NB4 (cell line): ENCODE measurements at regions not wholly inside any gene's neighbourhood (a gene's known extent, or its start where the extent isn't known, plus 50 kb on each side); places are given as distances from the start of the nearest gene placed in this dataset.

Experiments used
- DNase-seq: peaks from one replicate; pipeline ENCODE4 v3.0.0; 2010; ENCODE audit warnings: low read depth
- H3K4me3 ChIP-seq: one replicate; pipeline ENCODE4 v1.5.1; 2011; ENCODE audit warnings: mild to moderate bottlenecking, low read depth, low read length, moderate library complexity
- CTCF ChIP-seq: IDR thresholded peaks from one replicate; pipeline ENCODE4 v1.5.1; 2012; ENCODE audit warnings: low read depth, low read length
- MAX ChIP-seq: IDR thresholded peaks from 2 replicates; pipeline ENCODE4 v1.6.1; 2011; ENCODE audit warnings: low read depth, low read length
- MYC ChIP-seq: IDR thresholded peaks from 2 replicates; pipeline ENCODE4 v1.6.1; 2011; ENCODE audit warnings: low read depth, low read length
- POLR2A ChIP-seq: IDR thresholded peaks from 2 replicates; pipeline ENCODE4 v1.6.1; 2011; ENCODE audit warnings: mild to moderate bottlenecking; ENCODE audit not compliant: insufficient read length; ENCODE audit errors: extremely low read depth

- TF ChIP-seq MAX: no peak
- no peak for TF ChIP-seq POLR2A
- no peak for TF ChIP-seq MYC
- TF ChIP-seq CTCF: no peak
Observed at GRCh38 chr1:239283216-239283615, 103.2 kb upstream of the CHRM3 start.

GRCh38 chr1:239282411-239282810 lies 104.0 kb upstream of the CHRM3 start:
- no peak for TF ChIP-seq POLR2A
- no peak for TF ChIP-seq MAX
- TF ChIP-seq MYC: no peak
- no peak for TF ChIP-seq CTCF
- DNase-seq: no peak
- no peak overlapping the region for H3K4me3 ChIP-seq

More at GRCh38 chr1:239283216-239283615, 103.2 kb upstream of the CHRM3 start:
- no peak overlapping the region for H3K4me3 ChIP-seq
- DNase-seq: no peak

- DNase-seq: no peak
- no peak overlapping the region for H3K4me3 ChIP-seq
- TF ChIP-seq CTCF (no peak), MYC (no peak), POLR2A (no peak), MAX (no peak)
Observed at GRCh38 chr1:239276051-239276450, 110.3 kb upstream of the CHRM3 start.

- no peak for DNase-seq
- TF ChIP-seq CTCF (no peak), MYC (no peak), MAX (no peak), POLR2A (no peak)
- no peak overlapping the region for H3K4me3 ChIP-seq
Observed at GRCh38 chr1:239274242-239274830, 112.0 kb upstream of the CHRM3 start.

GRCh38 chr1:239270509-239270908 lies 115.9 kb upstream of the CHRM3 start:
- TF ChIP-seq MAX (no peak), CTCF (no peak), POLR2A (no peak), MYC (no peak)
- H3K4me3 ChIP-seq: no peak overlapping the region
- no peak for DNase-seq
